Spinal cord (tissue), 9 donors: ENCODE measurements at regions not wholly inside any gene's neighbourhood (a gene's known extent, or its start where the extent isn't known, plus 50 kb on each side); places are given as distances from the start of the nearest gene placed in this dataset.

ENCODE experiments used
- DNase-seq, 6 donors: peaks; one replicate each; pipeline versions ENCODE4 v3.0.0 to v3.0.0-alpha.2; 2013 to 2015; ENCODE audit warnings: low spot score in 6 of 6, low read depth in 4 of 6
- H3K27ac ChIP-seq: one replicate; pipeline ENCODE4 v1.5.1; 2013; ENCODE audit warnings: low read depth, low read length, control low read depth
- H3K27me3 ChIP-seq: one replicate; pipeline ENCODE4 v1.6.1; 2013; ENCODE audit warnings: low read length; ENCODE audit not compliant: control insufficient read depth, insufficient read depth
- H3K36me3 ChIP-seq: one replicate; pipeline ENCODE4 v1.6.1; 2013; ENCODE audit warnings: low read length; ENCODE audit not compliant: control insufficient read depth, insufficient read depth
- H3K4me1 ChIP-seq: one replicate; pipeline ENCODE4 v1.6.1; 2013; ENCODE audit warnings: low read length; ENCODE audit not compliant: control insufficient read depth, insufficient read depth
- H3K4me3 ChIP-seq: one replicate; pipeline ENCODE4 v1.5.1; 2013; ENCODE audit warnings: low read depth, low read length, control low read depth
- H3K9me3 ChIP-seq: one replicate; pipeline ENCODE4 v1.6.1; 2013; ENCODE audit warnings: low read length; ENCODE audit not compliant: control insufficient read depth, insufficient read depth
- WGBS: methylation state at CpG from one replicate; pipeline ENCODE4 v1.1.5; 2013; ENCODE audit warnings: missing lambda C conversion rate; ENCODE audit not compliant: insufficient coverage; 5-methylcytosine and 5-hydroxymethylcytosine counted together
- donor health status: healthy.

GRCh38 chr21:23292292-23292691 lies 2294.1 kb downstream of the NCAM2 start:
- Histone ChIP-seq H3K4me3 (no peak overlapping the region), H3K4me1 (no peaks in the 10 kb centered on the region), H3K36me3 (no peaks in the 10 kb centered on the region), H3K27ac (no peak overlapping the region), H3K27me3 (no peaks in the 10 kb centered on the region), H3K9me3 (no peaks in the 10 kb centered on the region)
- DNase-seq = no peak
- WGBS = 100% methylated on average over 1 of the region's 3 CpGs

GRCh38 chr21:23281917-23282316 lies 2283.7 kb downstream of the NCAM2 start:
- H3K9me3 ChIP-seq = no peaks in the 10 kb centered on the region
- H3K36me3 ChIP-seq = no peaks in the 10 kb centered on the region
- no peak overlapping the region for H3K4me3 ChIP-seq
- no peaks in the 10 kb centered on the region for H3K27me3 ChIP-seq
- no peak for DNase-seq
- no peaks in the 10 kb centered on the region for H3K4me1 ChIP-seq
- WGBS = no CpG with 5 or more reads among the region's 2 CpGs
- no peak overlapping the region for H3K27ac ChIP-seq

- Histone ChIP-seq H3K27me3 (no peaks in the 10 kb centered on the region), H3K4me1 (no peaks in the 10 kb centered on the region), H3K9me3 (no peaks in the 10 kb centered on the region), H3K27ac (no peak overlapping the region), H3K4me3 (no peak overlapping the region), H3K36me3 (no peaks in the 10 kb centered on the region)
- no CpG with 5 or more reads among the region's 1 CpG for WGBS
- no peak for DNase-seq
These were observed 2251.6 kb downstream of the NCAM2 start for GRCh38 chr21:23249760-23250159.

GRCh38 chr21:23247334-23247733 lies 2249.1 kb downstream of the NCAM2 start:
- no CpG with 5 or more reads among the region's 2 CpGs for WGBS

GRCh38 chr21:23245255-23245654 lies 2247.0 kb downstream of the NCAM2 start:
- Histone ChIP-seq H3K27me3 (no peaks in the 10 kb centered on the region), H3K36me3 (no peaks in the 10 kb centered on the region), H3K4me3 (no peak overlapping the region), H3K9me3 (no peaks in the 10 kb centered on the region), H3K27ac (no peak overlapping the region), H3K4me1 (no peaks in the 10 kb centered on the region)
- no CpG with 5 or more reads among the region's 2 CpGs for WGBS
- DNase-seq = peak in 1 of 6 donors; percentile 58

More at GRCh38 chr21:23247334-23247733, 2249.1 kb downstream of the NCAM2 start:
- no peak overlapping the region for H3K27ac ChIP-seq
- no peak overlapping the region for H3K4me3 ChIP-seq
- no peak for DNase-seq
- H3K27me3 ChIP-seq = no peaks in the 10 kb centered on the region
- H3K4me1 ChIP-seq = no peaks in the 10 kb centered on the region
- no peaks in the 10 kb centered on the region for H3K36me3 ChIP-seq
- H3K9me3 ChIP-seq = no peaks in the 10 kb centered on the region

- Histone ChIP-seq H3K27ac (no peak overlapping the region), H3K9me3 (no peaks in the 10 kb centered on the region), H3K36me3 (no peaks in the 10 kb centered on the region), H3K4me1 (no peaks in the 10 kb centered on the region), H3K27me3 (no peaks in the 10 kb centered on the region), H3K4me3 (no peak overlapping the region)
- no peak for DNase-seq
- WGBS = 40% methylated on average over 1 of the region's 2 CpGs
These were observed 2225.7 kb downstream of the NCAM2 start for GRCh38 chr21:23223882-23224281.

- Histone ChIP-seq H3K4me1 (no peaks in the 10 kb centered on the region), H3K4me3 (no peak overlapping the region), H3K27me3 (no peaks in the 10 kb centered on the region), H3K27ac (no peak overlapping the region), H3K36me3 (no peaks in the 10 kb centered on the region), H3K9me3 (no peaks in the 10 kb centered on the region)
- no peak for DNase-seq
- WGBS = no CpG with 5 or more reads among the region's 1 CpG
These were observed 2220.5 kb downstream of the NCAM2 start for GRCh38 chr21:23218667-23219066.

- Histone ChIP-seq H3K4me1 (no peaks in the 10 kb centered on the region), H3K4me3 (no peak overlapping the region), H3K9me3 (peaks cover 4% of the 10 kb centered on the region), H3K36me3 (no peaks in the 10 kb centered on the region), H3K27me3 (no peaks in the 10 kb centered on the region), H3K27ac (no peak overlapping the region)
- no peak for DNase-seq
- no CpG with 5 or more reads among the region's 1 CpG for WGBS
These were observed 2219.4 kb downstream of the NCAM2 start for GRCh38 chr21:23217597-23217996.

GRCh38 chr21:23215261-23215660 lies 2217.1 kb downstream of the NCAM2 start:
- H3K36me3 ChIP-seq = no peaks in the 10 kb centered on the region
- no peak for DNase-seq
- WGBS = no CpG with 5 or more reads among the region's 1 CpG
- H3K4me3 ChIP-seq = no peak overlapping the region
- no peaks in the 10 kb centered on the region for H3K4me1 ChIP-seq
- H3K27ac ChIP-seq = no peak overlapping the region
- peaks cover 5% of the 10 kb centered on the region for H3K9me3 ChIP-seq
- no peaks in the 10 kb centered on the region for H3K27me3 ChIP-seq
